NCI-H187 treated with DMSO at 0.1 percent for 48 hours (cell line): ENCODE measurements at regions not wholly inside any gene's neighbourhood (a gene's known extent, or its start where the extent isn't known, plus 50 kb on each side); places are given as distances from the start of the nearest gene placed in this dataset.

Experiments
- DNase-seq: peaks from one replicate; lab custom pipeline; 2025; lab: John Stamatoyannopoulos, UW

GRCh38 chr20:21967481-21967880, 262.0 kb downstream of the PAX1 start:
- DNase-seq, result no peak

- no peak for DNase-seq
Measured at GRCh38 chr20:21956591-21956990, 251.1 kb downstream of the PAX1 start.

DNA sequence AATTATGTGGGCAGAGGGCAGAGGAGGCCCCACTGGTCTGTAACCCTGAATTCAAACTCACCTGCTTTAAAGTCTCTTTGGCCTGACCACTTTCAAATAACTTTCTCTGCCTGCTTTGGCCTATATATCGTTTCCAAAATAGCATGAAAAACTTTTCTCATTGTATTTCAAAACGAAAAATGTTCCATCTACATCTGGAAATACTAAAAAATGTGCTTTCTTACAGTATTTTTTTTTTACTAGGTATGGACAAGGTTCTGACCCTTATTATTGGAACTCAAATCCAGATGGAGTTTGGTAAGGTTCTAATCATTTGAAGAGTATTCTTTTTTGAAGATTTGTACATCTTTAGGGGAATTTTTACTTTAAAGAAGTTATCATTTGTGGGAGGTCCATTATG, 241.9 kb downstream of the PAX1 start:
- no peak for DNase-seq

DNA sequence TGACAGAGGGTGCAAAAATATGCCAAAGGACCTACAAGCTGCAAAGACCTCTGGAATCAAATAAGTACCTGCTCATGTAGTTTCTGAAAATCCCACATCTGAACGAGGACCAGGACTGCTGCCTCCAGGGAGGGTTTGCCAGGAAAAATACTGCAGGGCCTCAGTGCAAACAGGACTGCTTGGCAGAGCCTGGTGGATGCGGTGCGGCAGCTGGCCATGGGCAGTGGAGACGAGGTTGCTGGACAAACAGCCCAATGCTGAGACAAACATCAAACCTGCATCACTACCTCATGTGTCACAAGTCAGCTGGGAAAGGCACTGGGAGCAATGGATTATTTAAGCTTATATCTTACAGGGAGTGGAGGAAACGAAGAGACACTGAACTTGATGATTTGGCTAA, 238.8 kb downstream of the PAX1 start:
- DNase-seq, result no peak

DNA sequence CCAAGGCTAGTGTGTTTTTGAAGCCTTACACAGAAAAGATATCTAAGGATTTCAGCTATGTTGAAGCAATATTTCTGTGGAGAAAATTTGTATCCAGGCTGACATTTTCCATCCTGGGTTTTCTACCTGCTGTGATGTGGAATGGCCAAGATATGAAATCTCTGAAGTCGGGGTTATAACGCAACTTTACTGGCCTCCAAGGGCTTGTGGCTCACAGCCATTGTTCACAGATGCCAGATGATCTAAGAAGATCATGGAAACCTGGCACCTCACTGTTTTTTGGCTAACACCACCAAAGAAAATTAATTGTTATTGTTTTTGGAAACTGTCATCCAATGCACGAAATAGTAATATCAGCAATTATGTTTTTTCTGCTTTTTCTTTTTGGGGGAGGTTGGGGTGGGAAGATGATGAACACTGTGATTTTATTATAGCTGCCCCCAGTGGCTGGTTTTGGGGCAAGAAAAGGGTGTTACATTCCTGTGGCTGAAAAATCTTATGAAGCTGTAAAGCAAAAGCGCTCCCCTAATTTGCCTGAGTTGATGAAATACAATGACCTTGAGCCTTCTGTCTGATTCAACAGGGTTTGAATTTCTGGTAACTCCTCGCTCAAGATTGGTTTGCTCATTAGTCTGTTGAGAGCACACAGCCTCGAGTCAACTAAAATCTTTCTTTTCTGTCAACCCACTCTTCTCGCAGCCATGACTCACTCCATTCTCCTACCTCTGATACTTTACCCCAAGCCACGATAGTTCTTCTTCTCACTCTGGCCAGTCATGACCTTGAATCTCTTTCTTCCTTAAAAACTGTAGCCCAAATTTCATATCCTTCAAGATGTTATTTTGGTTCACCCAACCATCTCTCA, 236.7 kb downstream of the PAX1 start:
- DNase-seq, result no peak

GRCh38 chr20:21936720-21937380, 231.4 kb downstream of the PAX1 start:
- DNase-seq, result no peak

- DNase-seq, result no peak
Measured at GRCh38 chr20:21936261-21936660, 230.8 kb downstream of the PAX1 start.

GRCh38 chr20:21933526-21933925, 228.1 kb downstream of the PAX1 start:
- no peak for DNase-seq

- no peak for DNase-seq
Measured at GRCh38 chr20:21921251-21921650, 215.8 kb downstream of the PAX1 start.

- no peak for DNase-seq
Measured at GRCh38 chr20:21920211-21920610, 214.7 kb downstream of the PAX1 start.

- no peak for DNase-seq
Measured at GRCh38 chr20:21918398-21918797, 212.9 kb downstream of the PAX1 start.

DNA sequence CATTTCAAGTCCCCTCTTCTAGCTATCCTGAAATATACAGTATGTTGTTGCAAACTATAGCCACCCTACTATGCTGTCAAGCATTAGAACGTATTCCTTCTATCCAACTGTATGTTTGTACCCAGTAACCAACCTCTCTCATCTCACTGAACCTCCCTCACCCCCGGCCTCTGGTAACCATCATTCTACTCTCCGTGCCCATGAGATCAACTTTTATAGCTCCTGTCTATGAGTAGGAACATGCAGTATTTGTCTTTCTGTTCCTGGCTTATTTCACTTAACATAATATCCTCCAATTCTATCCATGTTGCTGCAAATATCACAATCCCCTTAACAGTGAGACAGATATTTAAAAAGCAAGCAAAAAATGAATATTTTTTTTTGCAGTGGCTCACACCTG, 196.9 kb downstream of the PAX1 start:
- DNase-seq, result no peak

GRCh38 chr20:21901470-21902275, 196.2 kb downstream of the PAX1 start:
- DNase-seq, result no peak

DNA sequence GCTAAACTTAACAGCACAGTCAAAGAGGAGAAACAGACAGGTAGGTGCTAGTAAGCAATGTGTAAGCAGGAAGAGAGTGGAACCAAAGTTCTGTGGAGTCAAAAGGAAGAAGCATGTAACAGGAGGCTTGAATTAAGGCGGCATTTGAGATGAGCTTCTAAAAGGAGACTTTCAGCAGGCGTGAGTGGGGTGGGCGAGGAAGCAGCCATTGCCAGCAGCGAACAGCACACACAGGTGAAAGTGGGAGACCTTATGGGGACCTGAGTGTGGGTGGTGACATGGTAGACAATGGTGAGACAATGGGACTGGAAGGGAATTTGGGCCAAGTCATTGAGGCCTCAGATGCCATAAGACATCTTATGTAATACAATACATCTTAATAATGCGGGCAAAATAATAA, 195.0 kb downstream of the PAX1 start:
- no peak for DNase-seq

DNA sequence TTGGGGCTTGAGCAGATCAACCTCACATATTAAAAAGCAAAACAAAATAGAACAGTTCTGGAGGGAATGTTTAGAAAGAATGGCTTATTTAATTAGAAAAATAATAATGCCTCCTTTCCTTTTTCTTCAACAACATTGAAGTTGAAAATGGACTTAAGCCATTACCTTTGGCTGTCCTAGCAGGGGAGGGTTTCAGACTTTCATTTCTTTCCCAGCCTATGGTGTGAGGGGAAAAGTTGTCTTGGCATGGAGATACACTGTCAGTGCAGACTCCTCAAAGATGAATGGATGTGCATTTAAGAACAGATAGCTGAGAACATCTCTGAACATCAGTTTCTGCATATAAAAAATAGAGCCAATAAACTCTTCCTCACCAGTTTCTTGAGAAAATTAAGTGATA, 169.5 kb downstream of the PAX1 start:
- DNase-seq, result no peak

DNA sequence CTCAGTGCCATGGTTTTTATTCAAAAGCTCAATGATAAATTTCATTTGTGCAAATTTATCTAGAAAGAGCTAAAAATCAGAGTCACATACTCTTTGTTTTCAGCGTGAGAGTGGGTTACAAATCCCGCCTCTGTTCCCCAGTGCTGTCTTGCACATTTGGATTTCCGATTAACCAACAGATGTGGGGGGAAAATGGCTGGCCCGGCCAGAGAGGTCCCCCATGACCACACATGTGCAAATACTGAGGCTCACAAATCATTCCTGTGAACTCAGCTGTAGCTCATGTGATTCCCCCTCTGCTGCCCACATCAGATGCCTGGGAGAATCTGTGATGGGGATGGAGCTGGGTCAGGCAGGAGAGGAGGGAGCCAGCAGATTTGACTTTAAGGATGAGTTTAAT, 168.7 kb downstream of the PAX1 start:
- no peak for DNase-seq

DNA sequence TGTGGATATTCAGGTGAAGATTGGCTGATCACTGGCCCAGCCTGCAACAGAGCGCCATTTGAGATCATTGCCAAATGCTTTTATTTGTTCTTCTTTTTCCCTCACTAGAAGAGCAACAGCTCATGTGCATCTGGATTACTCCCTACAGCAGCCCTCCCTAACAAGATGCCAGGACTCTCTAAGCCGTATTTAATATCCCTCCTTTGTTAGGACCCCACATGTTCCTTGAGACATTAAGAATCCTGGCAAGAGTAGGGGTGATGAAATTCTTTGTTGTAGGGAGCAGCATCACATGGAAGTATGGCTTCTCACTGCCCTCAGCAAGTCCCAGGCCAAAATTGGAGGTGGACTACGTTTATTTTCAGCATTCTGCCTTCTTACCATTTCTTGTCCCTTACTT, 167.8 kb downstream of the PAX1 start:
- no peak for DNase-seq

DNA sequence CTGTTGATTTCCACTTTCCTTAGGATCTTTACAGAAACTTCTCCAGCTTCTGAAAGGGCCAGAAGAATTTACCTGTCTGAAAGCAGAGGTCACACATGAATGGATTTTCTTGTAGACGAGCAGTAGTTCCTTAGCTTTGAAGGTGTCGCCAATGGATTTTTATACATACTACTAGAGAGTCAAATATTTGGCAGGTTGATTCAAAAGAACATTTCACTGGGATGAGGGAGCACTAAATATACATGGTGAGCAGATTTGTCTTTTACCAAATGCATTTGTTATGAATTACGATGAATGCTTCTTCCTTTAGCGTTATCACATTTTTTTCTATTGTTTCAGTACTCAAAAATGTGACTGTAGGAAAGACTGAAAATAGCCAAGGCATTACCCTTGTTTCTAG, 162.3 kb downstream of the PAX1 start:
- DNase-seq, result no peak

GRCh38 chr20:21867353-21867752, 161.9 kb downstream of the PAX1 start:
- no peak for DNase-seq

GRCh38 chr20:21862956-21863355, 157.5 kb downstream of the PAX1 start:
- no peak for DNase-seq

GRCh38 chr20:21862259-21862946, 156.9 kb downstream of the PAX1 start:
- DNase-seq, result no peak

DNA sequence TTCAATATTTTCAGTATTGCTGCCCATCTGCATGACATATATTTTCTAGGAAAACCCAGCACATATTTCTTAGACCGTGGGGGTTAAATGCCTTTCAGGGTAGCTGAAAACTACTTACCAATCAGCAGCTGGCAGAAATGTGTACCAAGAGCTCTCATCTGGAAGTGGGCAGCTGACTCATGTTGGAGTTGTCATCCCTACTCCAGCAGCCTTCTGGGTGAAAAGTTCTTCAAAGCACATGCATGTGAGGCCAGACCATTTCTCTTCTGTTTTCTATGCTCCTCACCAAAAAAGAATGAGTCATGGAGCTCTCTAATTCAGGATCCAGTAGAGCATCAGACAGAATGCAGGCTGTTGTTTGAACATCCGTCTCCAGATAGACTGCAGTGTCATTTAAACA, 135.5 kb downstream of the PAX1 start:
- no peak for DNase-seq
